H1 (cell line): ENCODE measurements at regions not wholly inside any gene's neighbourhood (a gene's known extent, or its start where the extent isn't known, plus 50 kb on each side); places are given as distances from the start of the nearest gene placed in this dataset.

Source experiments
- CTCF ChIA-PET: fragments of 300-600 bp; sonication (Branson Sonifier 250); formaldehyde crosslinking; loops from one replicate; lab custom pipeline; 2021; ENCODE audit not compliant: partially characterized antibody; lab: Charles Lee
- POLR2A ChIA-PET: fragments of 300-600 bp; sonication (Branson Sonifier 250); formaldehyde crosslinking; loops from one replicate; lab custom pipeline; 2021; ENCODE audit warnings: inconsistent platforms; ENCODE audit not compliant: partially characterized antibody; lab: Charles Lee
- DNase-seq, 2 experiments: peaks; one replicate each; pipeline versions ENCODE4 v3.0.0 to v3.0.0-alpha.2; 2010 to 2022; ENCODE audit warnings: low spot score in 2 of 2, low read depth in 1 of 2, mixed read lengths in 1 of 2
- FAIRE-seq: peaks from 2 replicates; lab custom pipeline; 2011; peaks lifted over from hg19 to GRCh38; lab: Jason Lieb, UNC
- H2AFZ ChIP-seq: 2 replicates; pipeline ENCODE4 v1.8.1; 2012; ENCODE audit warnings: low read length, inconsistent platforms
- H2AK5ac ChIP-seq: 2 replicates; pipeline ENCODE4 v1.6.1; 2013; ENCODE audit warnings: low read depth, low read length
- H2BK120ac ChIP-seq: replicated peaks from 2 replicates; pipeline ENCODE3; 2013; ENCODE audit warnings: low read depth, low read length, inconsistent platforms
- H2BK12ac ChIP-seq: 2 replicates; pipeline ENCODE4 v1.6.1; 2013; ENCODE audit warnings: low read depth, low read length
- H2BK15ac ChIP-seq: 2 replicates; pipeline ENCODE4 v1.6.1; 2013; ENCODE audit warnings: low read length
- H2BK20ac ChIP-seq: 2 replicates; pipeline ENCODE4 v1.6.1; 2013; ENCODE audit warnings: low read length
- H2BK5ac ChIP-seq: 2 replicates; pipeline ENCODE4 v1.6.1; 2013; ENCODE audit warnings: low read depth, low read length
- H3K14ac ChIP-seq: 2 replicates; pipeline ENCODE4 v1.6.1; 2013; ENCODE audit warnings: inconsistent platforms; ENCODE audit not compliant: insufficient read length
- H3K18ac ChIP-seq: 2 replicates; pipeline ENCODE4 v1.6.1; 2013; ENCODE audit warnings: low read length; ENCODE audit errors: extremely low read depth
- H3K23ac ChIP-seq: 2 replicates; pipeline ENCODE4 v1.6.1; 2013; ENCODE audit warnings: inconsistent platforms; ENCODE audit not compliant: insufficient read length
- H3K23me2 ChIP-seq: 2 replicates; pipeline ENCODE4 v1.6.1; 2013; ENCODE audit warnings: low read depth, low read length
- H3K27ac ChIP-seq: 2 replicates; pipeline ENCODE4 v1.6.1; 2011; ENCODE audit warnings: low read depth, low read length, inconsistent platforms
- H3K27me3 ChIP-seq, 4 experiments: replicated peaks in 1 of 4; 1 replicate in 1 of 4; 2 replicates in 3 of 4; pipeline versions ENCODE4 v1.6.1 to v1.8.1; 2011 to 2013; ENCODE audit warnings: low read length in 3 of 4, mild to moderate bottlenecking in 3 of 4, inconsistent platforms in 2 of 4, mixed read lengths in 2 of 4, moderate library complexity in 1 of 4; ENCODE audit not compliant: control insufficient read depth in 3 of 4, insufficient read depth in 3 of 4; ENCODE audit errors: extremely low read depth in 1 of 4
- H3K36me3 ChIP-seq, 4 experiments: 2 replicates each; pipeline versions ENCODE4 v1.6.1 to v1.8.1; 2011 to 2013; ENCODE audit warnings: mild to moderate bottlenecking in 4 of 4, low read length in 3 of 4, moderate library complexity in 2 of 4, control low read depth in 1 of 4, inconsistent platforms in 1 of 4; ENCODE audit not compliant: insufficient read depth in 4 of 4, control insufficient read depth in 2 of 4
- H3K4ac ChIP-seq: replicated peaks from 2 replicates; pipeline ENCODE3; 2013; ENCODE audit warnings: low read length, low read depth, mixed read lengths, inconsistent platforms; ENCODE audit not compliant: insufficient read length
- H3K4me1 ChIP-seq, 4 experiments: replicated peaks in 1 of 4; 1 replicate in 1 of 4; 2 replicates in 3 of 4; pipeline versions ENCODE4 v1.6.1 to v1.8.1; 2011 to 2013; ENCODE audit warnings: low read length in 3 of 4, inconsistent platforms in 2 of 4, mixed read lengths in 1 of 4; ENCODE audit not compliant: insufficient read depth in 4 of 4, control insufficient read depth in 3 of 4
- H3K4me2 ChIP-seq, 2 experiments: 2 replicates each; pipeline versions ENCODE4 v1.6.1 to v1.8.1; 2011 to 2013; ENCODE audit warnings: low read depth in 2 of 2, low read length in 2 of 2, control low read depth in 1 of 2, inconsistent platforms in 1 of 2, mild to moderate bottlenecking in 1 of 2; ENCODE audit not compliant: insufficient read depth in 1 of 2
- H3K4me3 ChIP-seq, 4 experiments: fragments of 200-600, 300-600 bp in 1 of 4; sonication (generic), shearing (Covaris generic), sonication (Bioruptor Twin) in 1 of 4; 2 replicates each; pipeline versions ENCODE4 v1.5.1 to v1.8.1; 2011 to 2016; ENCODE audit warnings: low read length in 4 of 4, low read depth in 3 of 4, control low read depth in 2 of 4, inconsistent platforms in 2 of 4, mild to moderate bottlenecking in 2 of 4, mixed read lengths in 1 of 4, moderate library complexity in 1 of 4; ENCODE audit not compliant: insufficient read depth in 2 of 4; ENCODE audit errors: extremely low read depth in 1 of 4
- H3K56ac ChIP-seq: replicated peaks from 2 replicates; pipeline ENCODE3; 2013; ENCODE audit warnings: low read depth, mild to moderate bottlenecking, mixed read lengths, low read length, inconsistent platforms; ENCODE audit not compliant: insufficient read length
- H3K79me1 ChIP-seq: 2 replicates; pipeline ENCODE4 v1.6.1; 2013; ENCODE audit warnings: low read depth, low read length, control low read depth
- H3K79me2 ChIP-seq, 2 experiments: 2 replicates each; pipeline versions ENCODE4 v1.6.1 to v1.8.1; 2012 to 2013; ENCODE audit warnings: low read length in 2 of 2, mild to moderate bottlenecking in 2 of 2, inconsistent platforms in 1 of 2; ENCODE audit not compliant: insufficient read depth in 2 of 2, control insufficient read depth in 1 of 2
- H3K9ac ChIP-seq, 4 experiments: replicated peaks in 1 of 4; 1 replicate in 1 of 4; 2 replicates in 3 of 4; pipeline versions ENCODE4 v1.6.1 to v1.8.1; 2011 to 2013; ENCODE audit warnings: low read depth in 3 of 4, low read length in 3 of 4, control low read depth in 2 of 4, mild to moderate bottlenecking in 2 of 4, moderate library complexity in 2 of 4, inconsistent platforms in 1 of 4; ENCODE audit errors: extremely low read depth in 1 of 4
- H3K9me3 ChIP-seq, 2 experiments: 2 replicates each; pipeline versions ENCODE4 v1.6.1 to v1.8.1; 2012 to 2013; ENCODE audit warnings: mild to moderate bottlenecking in 2 of 2, moderate library complexity in 2 of 2, control low read depth in 1 of 2, inconsistent platforms in 1 of 2, low read depth in 1 of 2, low read length in 1 of 2, mixed read lengths in 1 of 2; ENCODE audit not compliant: insufficient read depth in 2 of 2
- H4K20me1 ChIP-seq, 2 experiments: replicated peaks in 1 of 2; 2 replicates each; pipeline versions ENCODE3 to v1.8.1; 2011 to 2013; ENCODE audit warnings: inconsistent platforms in 2 of 2, low read length in 2 of 2, mild to moderate bottlenecking in 1 of 2; ENCODE audit not compliant: insufficient read depth in 2 of 2, control insufficient read depth in 1 of 2
- H4K5ac ChIP-seq: 2 replicates; pipeline ENCODE4 v1.6.1; 2013; ENCODE audit warnings: low read length, low read depth, mixed read lengths, inconsistent platforms; ENCODE audit not compliant: insufficient read length
- H4K8ac ChIP-seq: 2 replicates; pipeline ENCODE4 v1.8.0; 2013; ENCODE audit warnings: mild to moderate bottlenecking, moderate library complexity, low read length, inconsistent platforms; ENCODE audit not compliant: insufficient read depth; ENCODE audit errors: extremely low read depth
- H4K91ac ChIP-seq: replicated peaks from 2 replicates; pipeline ENCODE3; 2013; ENCODE audit warnings: low read length, mixed read lengths, inconsistent platforms; ENCODE audit not compliant: insufficient read length
- BCL11A ChIP-seq, 2 experiments: IDR thresholded peaks; one replicate each; pipeline ENCODE4 v1.6.1; 2011; ENCODE audit warnings: low read depth in 2 of 2, low read length in 2 of 2, mild to moderate bottlenecking in 2 of 2
- E2F6 ChIP-seq: IDR thresholded peaks from 2 replicates; pipeline ENCODE4 v1.6.1; 2012; ENCODE audit warnings: inconsistent platforms
- EP300 ChIP-seq, 2 experiments: IDR thresholded peaks; 1 replicate in 1 of 2; 2 replicates in 1 of 2; pipeline ENCODE4 v1.6.1; 2011 to 2012; ENCODE audit warnings: low read depth in 2 of 2, low read length in 2 of 2, mild to moderate bottlenecking in 2 of 2, borderline replicate concordance in 1 of 2, inconsistent platforms in 1 of 2, moderate library complexity in 1 of 2
- KDM4A ChIP-seq: IDR thresholded peaks from one replicate; pipeline ENCODE4 v1.7.1; 2012; ENCODE audit warnings: low read depth, mild to moderate bottlenecking, moderate library complexity, low read length, inconsistent platforms; ENCODE audit not compliant: severe bottlenecking
- POLR2AphosphoS5 ChIP-seq: IDR thresholded peaks from 2 replicates; pipeline ENCODE4 v1.6.1; 2011; ENCODE audit warnings: low read depth, low read length
- WGBS, 2 experiments: shearing (Covaris generic) in 1 of 2; methylation state at CpG; one replicate each; pipeline versions ENCODE4 v1.1.6 to v1.1.7; 2013 to 2015; ENCODE audit warnings: low lambda C conversion rate in 2 of 2, mixed read lengths in 2 of 2, inconsistent platforms in 1 of 2, low coverage in 1 of 2, missing lambda C conversion rate in 1 of 2; ENCODE audit not compliant: insufficient replicate concordance in 2 of 2, insufficient coverage in 1 of 2, insufficient read length in 1 of 2; ENCODE audit errors: extremely low coverage in 1 of 2, missing lambda C conversion rate in 1 of 2; 5-methylcytosine and 5-hydroxymethylcytosine counted together

- Histone ChIP-seq H3K79me2 (no peaks in the 10 kb centered on the region), H3K9me3 (no peaks in the 10 kb centered on the region), H3K4me3 (no peak overlapping the region), H3K23ac (no peak overlapping the region), H3K79me1 (no peaks in the 10 kb centered on the region), H3K4me1 (peaks cover 0 to 6% (median 2%) of the 10 kb centered on the region in 4 experiments; a peak in 5 of 7 replicates), H3K23me2 (no peaks in the 10 kb centered on the region; the same call in 1 of the 2 replicates), H3K18ac (no peak overlapping the region), H3K4me2 (no peak overlapping the region), H3K4ac (no peak overlapping the region), H3K27ac (no peak overlapping the region), H3K36me3 (no peaks in the 10 kb centered on the region), H4K5ac (no peak overlapping the region), H4K8ac (no peak overlapping the region), H2BK120ac (no peak overlapping the region), H3K9ac (no peak overlapping the region), H3K27me3 (peaks cover 2 to 32% (median 23%) of the 10 kb centered on the region in 4 experiments), H2BK15ac (no peak overlapping the region), H2BK20ac (no peak overlapping the region), H3K14ac (no peak overlapping the region), H2AK5ac (no peak overlapping the region), H2BK5ac (no peak overlapping the region), H3K56ac (no peak overlapping the region), H4K20me1 (peaks cover 5% of the 10 kb centered on the region in 2 experiments), H2AFZ (no peak overlapping the region), H2BK12ac (no peak overlapping the region), H4K91ac (no peak overlapping the region)
- FAIRE-seq = no peak
- no peak for DNase-seq
- ChIA-PET POLR2A (interaction anchor here (0.8 to 1.2 kb wide), 2 partner anchors 167 to 176 kb away, joined by 3 to 7 read pairs; partner anchors contain the start of genes HNRNPK and RMI1), CTCF (interaction anchor here (1.7 to 3.2 kb wide), 2 partner anchors 26 to 63 kb away, joined by 4 to 16 read pairs; no protein-coding TSS in a partner anchor)
- 81% methylated on average over 6 of the region's 6 CpGs; no CpG with 5 or more reads in 1 of the 2 experiments for WGBS, 2 experiments
- TF ChIP-seq E2F6 = no peak
- no peak for TF ChIP-seq EP300 (IDR thresholded peaks at IDR 0.05; ENCODE audit: borderline replicate concordance in 1 of 2, low read depth in 2 of 2, low read length in 2 of 2)
- no peak for TF ChIP-seq BCL11A (IDR thresholded peaks at IDR 0.05; ENCODE audit: low read depth in 2 of 2, low read length in 2 of 2)
- no peak for TF ChIP-seq POLR2AphosphoS5
- TF ChIP-seq KDM4A = no peak
- TF ChIP-seq, all 59 proteins: peak for 0
Observed at GRCh38 chr9:84146893-84147710, 166.5 kb downstream of the RMI1 start.
